Neutrophil (primary cell): ENCODE measurements at regions not wholly inside any gene's neighbourhood (a gene's known extent, or its start where the extent isn't known, plus 50 kb on each side); places are given as distances from the start of the nearest gene placed in this dataset.
A peak's percentile ranks its signal among the peaks of the same experiment; 100 is the strongest.

Source experiments
- H3K27ac ChIP-seq: fragments of 200-600 bp; sonication (generic); 2 replicates; pipeline ENCODE4 v1.5.1; 2016; ENCODE audit warnings: mild to moderate bottlenecking, moderate library complexity
- H3K27me3 ChIP-seq: fragments of 200-600 bp; sonication (generic); 2 replicates; pipeline ENCODE4 v1.6.0; 2016; ENCODE audit warnings: mild to moderate bottlenecking
- H3K36me3 ChIP-seq: fragments of 200-600 bp; sonication (generic); 2 replicates; pipeline ENCODE4 v1.5.1; 2017
- H3K4me1 ChIP-seq, 2 experiments: fragments of 200-600 bp in 1 of 2; sonication (generic) in 1 of 2; 1 replicate in 1 of 2; 2 replicates in 1 of 2; pipeline versions ENCODE4 v1.5.1 to v1.6.1; 2013 to 2016; ENCODE audit warnings: low read depth in 1 of 2, low read length in 1 of 2, mild to moderate bottlenecking in 1 of 2, moderate library complexity in 1 of 2; ENCODE audit not compliant: control insufficient read depth in 1 of 2, insufficient read depth in 1 of 2
- H3K4me3 ChIP-seq, 2 experiments: fragments of 200-600 bp in 1 of 2; sonication (generic) in 1 of 2; 1 replicate in 1 of 2; 2 replicates in 1 of 2; pipeline ENCODE4 v1.5.1; 2013 to 2016; ENCODE audit warnings: low read depth in 1 of 2, low read length in 1 of 2, mild to moderate bottlenecking in 1 of 2, moderate library complexity in 1 of 2
- H3K9me3 ChIP-seq: fragments of 200-600 bp; sonication (generic); 2 replicates; pipeline ENCODE4 v1.5.1; 2016
- TF ChIP-seq, protein P1 (sequence below): fragments of 200-600 bp; sonication (generic); IDR thresholded peaks from 2 replicates; pipeline ENCODE4 v1.5.1; 2016; ENCODE audit warnings: antibody characterized with exemption

DNA sequence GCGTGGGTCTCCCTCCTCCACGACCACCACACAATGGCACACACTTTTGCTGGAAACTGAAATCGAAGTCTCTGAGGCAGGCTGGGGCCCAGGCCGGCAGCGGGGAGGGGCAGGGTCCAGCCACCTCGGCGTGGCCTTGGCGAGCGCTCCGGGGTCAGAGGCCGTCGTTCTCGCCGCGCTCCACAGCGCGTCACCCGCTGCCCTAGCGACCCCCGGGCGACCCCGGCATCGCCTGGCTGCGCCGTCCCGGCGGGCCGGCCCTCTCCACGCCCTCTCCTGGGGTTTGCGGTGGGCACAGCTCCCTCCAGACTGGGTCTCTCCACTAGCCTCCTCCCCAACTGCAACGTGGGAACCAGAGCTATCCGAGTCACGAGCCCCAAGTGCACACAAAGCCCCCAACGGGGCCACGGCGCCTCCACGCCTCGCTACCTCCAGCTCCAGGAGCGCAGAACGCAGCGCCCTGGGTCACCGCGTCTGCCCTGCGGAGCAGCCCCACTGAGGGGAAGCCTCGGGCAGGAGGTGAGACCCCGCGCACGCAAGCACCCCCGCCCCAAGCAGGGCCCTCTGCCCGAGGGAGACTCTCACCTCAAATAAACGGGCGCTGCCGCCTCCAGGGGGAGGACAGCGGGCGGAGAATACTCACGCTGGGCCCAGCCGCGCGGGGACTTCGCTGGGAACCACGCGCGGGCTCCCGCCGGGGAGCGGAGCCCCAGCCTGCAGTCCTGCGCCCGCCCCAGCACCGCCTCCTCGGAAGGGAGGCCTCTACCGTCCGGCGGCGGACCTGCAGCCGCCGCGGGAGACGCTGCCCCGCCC lies 134.0 kb upstream of the BARHL2 start:
- H3K27ac ChIP-seq = no peak overlapping the region
- TF ChIP-seq, protein P1, sequence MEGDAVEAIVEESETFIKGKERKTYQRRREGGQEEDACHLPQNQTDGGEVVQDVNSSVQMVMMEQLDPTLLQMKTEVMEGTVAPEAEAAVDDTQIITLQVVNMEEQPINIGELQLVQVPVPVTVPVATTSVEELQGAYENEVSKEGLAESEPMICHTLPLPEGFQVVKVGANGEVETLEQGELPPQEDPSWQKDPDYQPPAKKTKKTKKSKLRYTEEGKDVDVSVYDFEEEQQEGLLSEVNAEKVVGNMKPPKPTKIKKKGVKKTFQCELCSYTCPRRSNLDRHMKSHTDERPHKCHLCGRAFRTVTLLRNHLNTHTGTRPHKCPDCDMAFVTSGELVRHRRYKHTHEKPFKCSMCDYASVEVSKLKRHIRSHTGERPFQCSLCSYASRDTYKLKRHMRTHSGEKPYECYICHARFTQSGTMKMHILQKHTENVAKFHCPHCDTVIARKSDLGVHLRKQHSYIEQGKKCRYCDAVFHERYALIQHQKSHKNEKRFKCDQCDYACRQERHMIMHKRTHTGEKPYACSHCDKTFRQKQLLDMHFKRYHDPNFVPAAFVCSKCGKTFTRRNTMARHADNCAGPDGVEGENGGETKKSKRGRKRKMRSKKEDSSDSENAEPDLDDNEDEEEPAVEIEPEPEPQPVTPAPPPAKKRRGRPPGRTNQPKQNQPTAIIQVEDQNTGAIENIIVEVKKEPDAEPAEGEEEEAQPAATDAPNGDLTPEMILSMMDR = peak; percentile 25
- peaks cover 14 to 17% of the 10 kb centered on the region in 2 experiments for H3K4me1 ChIP-seq
- H3K9me3 ChIP-seq = no peaks in the 10 kb centered on the region
- H3K27me3 ChIP-seq = peaks cover 93% of the 10 kb centered on the region
- H3K4me3 ChIP-seq = peak overlapping the region; percentile 55 to 60
- H3K36me3 ChIP-seq = no peaks in the 10 kb centered on the region

DNA sequence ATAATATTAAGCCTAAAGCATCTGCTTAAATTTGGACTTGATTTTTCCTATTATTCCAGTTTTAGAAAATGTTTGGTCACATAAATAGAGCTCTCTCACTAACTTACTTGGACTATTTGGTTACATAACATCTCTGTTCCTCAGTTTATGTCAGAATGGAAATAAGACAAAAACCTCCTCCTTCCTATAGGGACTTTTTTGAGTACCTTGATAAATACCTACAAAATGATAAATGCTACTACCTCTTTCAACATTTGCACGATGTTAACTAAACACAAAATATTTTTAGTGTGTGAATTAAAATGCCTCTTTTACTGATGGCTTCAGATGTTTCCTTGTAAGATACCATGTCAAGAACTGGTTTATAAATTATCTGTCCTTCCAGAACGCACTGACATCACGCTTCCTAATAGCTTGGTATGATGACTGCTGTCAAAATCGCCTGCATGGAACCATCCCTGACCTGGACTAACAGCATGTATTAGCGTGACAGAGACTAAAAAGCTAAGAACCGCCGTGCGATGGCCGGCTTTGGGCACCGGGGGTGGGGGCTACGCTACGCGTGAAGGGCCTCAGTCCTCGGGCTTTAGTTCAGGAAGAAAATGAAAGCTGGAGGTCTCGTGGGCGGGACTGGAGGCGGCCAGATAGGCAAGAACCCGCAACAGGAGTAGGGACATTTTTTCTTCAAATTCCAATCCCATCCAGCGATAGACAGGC lies 133.2 kb upstream of the BARHL2 start:
- Histone ChIP-seq H3K27me3 (peaks cover 100% of the 10 kb centered on the region), H3K9me3 (no peaks in the 10 kb centered on the region), H3K4me3 (peak overlapping the region; percentile 55 to 60), H3K4me1 (peaks cover 14 to 17% of the 10 kb centered on the region in 2 experiments), H3K36me3 (no peaks in the 10 kb centered on the region), H3K27ac (no peak overlapping the region)
- TF ChIP-seq, protein P1 = no peak

DNA sequence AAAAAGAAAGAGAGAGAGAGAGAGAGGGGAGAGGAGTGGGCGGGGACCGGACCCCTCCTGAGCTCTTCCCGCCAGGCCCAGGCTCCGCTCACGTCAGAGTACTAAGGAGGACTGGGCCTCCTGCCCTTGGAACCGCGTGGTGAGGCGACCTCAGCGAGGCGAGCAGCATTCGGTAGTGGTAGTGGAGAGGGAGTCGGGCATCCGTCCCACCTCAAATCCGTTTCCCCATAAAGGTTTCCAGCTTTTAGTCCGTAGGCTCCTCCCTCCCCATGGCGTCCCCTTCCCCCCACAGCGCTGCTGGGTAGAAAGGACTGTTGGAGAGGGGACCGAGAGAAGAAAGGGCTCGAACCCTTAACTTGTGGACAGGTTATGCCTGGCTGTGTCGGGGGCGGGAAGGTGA lies 124.4 kb upstream of the BARHL2 start:
- H3K9me3 ChIP-seq = no peaks in the 10 kb centered on the region
- H3K4me3 ChIP-seq = no peak overlapping the region
- no peak overlapping the region for H3K27ac ChIP-seq
- TF ChIP-seq, protein P1 = no peak
- H3K36me3 ChIP-seq = no peaks in the 10 kb centered on the region
- no peaks in the 10 kb centered on the region for H3K4me1 ChIP-seq
- peaks cover 99% of the 10 kb centered on the region for H3K27me3 ChIP-seq

DNA sequence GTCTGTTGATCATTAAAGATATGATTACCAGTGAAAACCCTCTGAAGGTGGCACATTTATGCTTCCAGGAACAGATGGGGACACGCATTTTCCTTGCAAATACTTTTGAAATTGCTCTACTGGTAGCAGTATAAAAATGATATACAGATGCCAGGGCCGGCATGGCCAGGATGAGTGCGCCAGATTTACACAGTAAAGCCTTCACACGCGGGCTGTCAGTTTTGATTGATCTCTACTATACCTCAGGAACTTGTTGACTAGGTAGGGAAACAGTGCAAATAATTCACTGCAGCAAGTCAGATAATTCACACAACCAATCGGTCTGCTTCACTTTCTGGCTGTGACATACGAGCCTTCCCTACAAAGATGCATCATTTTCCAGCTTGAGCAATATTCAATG lies 123.2 kb upstream of the BARHL2 start:
- Histone ChIP-seq H3K4me3 (no peak overlapping the region), H3K27me3 (peaks cover 99% of the 10 kb centered on the region), H3K4me1 (peaks cover 6 to 9% of the 10 kb centered on the region in 2 experiments), H3K36me3 (no peaks in the 10 kb centered on the region), H3K27ac (no peak overlapping the region), H3K9me3 (no peaks in the 10 kb centered on the region)
- TF ChIP-seq, protein P1 = no peak

DNA sequence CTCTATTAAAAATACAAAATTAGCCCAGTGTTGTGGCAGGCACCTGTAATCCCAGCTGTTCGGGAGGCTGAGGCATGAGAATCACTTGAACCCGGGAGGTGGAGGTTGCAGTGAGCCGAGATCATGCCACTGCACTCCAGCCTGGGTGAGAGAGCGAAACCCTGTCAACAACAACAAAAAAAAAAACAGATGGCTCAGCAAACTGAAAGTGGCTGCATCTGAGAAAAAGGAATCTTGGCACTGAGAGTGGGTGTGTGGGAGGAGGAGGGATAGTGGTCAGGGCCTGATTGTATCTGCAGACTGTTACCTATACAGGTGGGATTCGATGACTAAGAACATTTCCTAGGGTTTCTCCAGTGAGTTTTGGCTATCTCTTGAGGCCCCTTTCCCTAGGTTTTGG lies 122.2 kb upstream of the BARHL2 start:
- Histone ChIP-seq H3K27ac (no peak overlapping the region), H3K27me3 (peaks cover 99% of the 10 kb centered on the region), H3K9me3 (no peaks in the 10 kb centered on the region), H3K4me3 (no peak overlapping the region), H3K4me1 (peaks cover 6 to 9% of the 10 kb centered on the region in 2 experiments), H3K36me3 (no peaks in the 10 kb centered on the region)
- TF ChIP-seq, protein P1 = no peak
